B cell (primary cell): ENCODE measurements at regions not wholly inside any gene's neighbourhood (a gene's known extent, or its start where the extent isn't known, plus 50 kb on each side); places are given as distances from the start of the nearest gene placed in this dataset.

ENCODE experiments used
- ATAC-seq: fragments of 200-7000 bp; cut with Tn5 transposase; one replicate; pipeline ENCODE4 v1.10.0; 2021; ENCODE audit warnings: low read depth, mild to moderate bottlenecking, moderate number of reproducible peaks, moderate library complexity
- CTCF ChIA-PET: fragments of 350-600 bp; sonication (Branson Sonifier 250); formaldehyde crosslinking; loops from one replicate; lab custom pipeline; 2021; ENCODE audit warnings: antibody characterized with exemption, inconsistent platforms; lab: Charles Lee
- POLR2A ChIA-PET: fragments of 350-600 bp; sonication (Branson Sonifier 250); formaldehyde crosslinking; loops from one replicate; lab custom pipeline; 2021; ENCODE audit warnings: antibody characterized with exemption; lab: Charles Lee
- DNase-seq: peaks from one replicate; pipeline ENCODE4 v3.0.0; 2013
- H2AFZ ChIP-seq: 2 replicates; pipeline ENCODE4 v1.6.1; 2012; ENCODE audit warnings: mild to moderate bottlenecking, low read depth, low read length; ENCODE audit not compliant: insufficient read depth, poor library complexity, severe bottlenecking
- H3K27ac ChIP-seq, 2 donors: 1 replicate in 1 of 2; 2 replicates in 1 of 2; pipeline ENCODE4 v1.5.1; 2012 to 2013; ENCODE audit warnings: low read length in 2 of 2, mild to moderate bottlenecking in 2 of 2, moderate library complexity in 1 of 2
- H3K27me3 ChIP-seq, 4 experiments: fragments of 200-600 bp in 1 of 4; sonication (generic) in 1 of 4; replicated peaks in 1 of 4; 1 replicate in 2 of 4; 2 replicates in 2 of 4; pipeline versions ENCODE4 v1.6.1 to v1.7.0; 2013 to 2016; ENCODE audit warnings: low read length in 3 of 4, mild to moderate bottlenecking in 2 of 4, mixed read lengths in 1 of 4, moderate library complexity in 1 of 4; ENCODE audit not compliant: insufficient read depth in 4 of 4, control insufficient read depth in 3 of 4; ENCODE audit errors: control extremely low read depth in 1 of 4
- H3K36me3 ChIP-seq, 2 experiments: replicated peaks in 1 of 2; 1 replicate in 1 of 2; 2 replicates in 1 of 2; pipeline versions ENCODE4 v1.6.1 to v1.7.1; 2013; ENCODE audit warnings: low read length in 1 of 2; ENCODE audit not compliant: insufficient read depth in 2 of 2, control insufficient read depth in 1 of 2; ENCODE audit errors: control extremely low read depth in 1 of 2, extremely low read depth in 1 of 2
- H3K4me1 ChIP-seq, 2 donors: fragments of 200-600 bp in 1 of 2; sonication (generic) in 1 of 2; 1 replicate in 1 of 2; 2 replicates in 1 of 2; pipeline versions ENCODE4 v1.5.1 to v1.6.1; 2013 to 2017; ENCODE audit warnings: low read length in 2 of 2; ENCODE audit not compliant: control insufficient read depth in 2 of 2, insufficient read depth in 2 of 2
- H3K4me2 ChIP-seq: replicated peaks from 2 replicates; pipeline ENCODE3; 2012; ENCODE audit warnings: mild to moderate bottlenecking, low read depth, low read length; ENCODE audit not compliant: poor library complexity, severe bottlenecking
- H3K4me3 ChIP-seq, 5 experiments: fragments of 200-600 bp in 1 of 5; sonication (generic) in 1 of 5; 1 replicate in 3 of 5; 2 replicates in 2 of 5; pipeline versions ENCODE4 v1.5.1 to v1.7.0; 2011 to 2016; ENCODE audit warnings: low read length in 4 of 5, mild to moderate bottlenecking in 4 of 5, low read depth in 2 of 5, control low read depth in 1 of 5, moderate library complexity in 1 of 5; ENCODE audit not compliant: insufficient read depth in 1 of 5; ENCODE audit errors: control extremely low read depth in 1 of 5, extremely low read depth in 1 of 5
- H3K79me2 ChIP-seq: fragments of 200-600 bp; sonication (generic); one replicate; pipeline ENCODE4 v1.6.0; 2016; ENCODE audit warnings: low read length; ENCODE audit not compliant: control insufficient read depth, insufficient read depth
- H3K9ac ChIP-seq: fragments of 200-600 bp; sonication (generic); 2 replicates; pipeline ENCODE4 v1.6.1; 2017; ENCODE audit warnings: mild to moderate bottlenecking, low read length, moderate library complexity
- H3K9me3 ChIP-seq, 3 donors: one replicate each; pipeline versions ENCODE4 v1.6.1 to v1.7.1; 2013; ENCODE audit warnings: low read length in 2 of 3; ENCODE audit not compliant: control insufficient read depth in 2 of 3, insufficient read depth in 1 of 3; ENCODE audit errors: control extremely low read depth in 1 of 3
- H4K20me1 ChIP-seq: 2 replicates; pipeline ENCODE4 v1.6.0; 2012; ENCODE audit warnings: mild to moderate bottlenecking, low read length; ENCODE audit not compliant: insufficient read depth, control insufficient read depth, poor library complexity, severe bottlenecking
- H3K27ac Mint-ChIP-seq: one replicate; pipeline ENCODE4 v1.8.0; 2021; ENCODE audit warnings: mixed read lengths
- H3K27me3 Mint-ChIP-seq: one replicate; pipeline ENCODE4 v1.8.0; 2021; ENCODE audit warnings: mixed read lengths
- H3K4me1 Mint-ChIP-seq: one replicate; pipeline ENCODE4 v1.8.0; 2021; ENCODE audit warnings: mixed read lengths
- H3K4me3 Mint-ChIP-seq: one replicate; pipeline ENCODE4 v1.8.0; 2021; ENCODE audit warnings: mixed read lengths
- H3K9me3 Mint-ChIP-seq: one replicate; pipeline ENCODE4 v1.8.0; 2022; ENCODE audit warnings: mixed read lengths; ENCODE audit not compliant: insufficient read depth
- CTCF ChIP-seq: fragments of 200-600 bp; IDR thresholded peaks from one replicate; pipeline ENCODE4 v1.8.0; 2022; ENCODE audit warnings: antibody characterized with exemption, mild to moderate bottlenecking
- EZH2 ChIP-seq: IDR thresholded peaks from 2 replicates; pipeline ENCODE4 v1.6.1; 2012; ENCODE audit warnings: borderline replicate concordance, low read depth, mild to moderate bottlenecking, moderate library complexity, low read length; ENCODE audit not compliant: insufficient read depth, poor library complexity, severe bottlenecking
- WGBS: methylation state at CpG from one replicate; pipeline ENCODE4 v1.1.5; 2013; ENCODE audit warnings: missing lambda C conversion rate; ENCODE audit not compliant: insufficient coverage; 5-methylcytosine and 5-hydroxymethylcytosine counted together
- intact Hi-C: fragments of 100-400 bp; cut with micrococcal nuclease; formaldehyde crosslinking; loops from one replicate; pipeline ENCODE4 v1.10.0; 2022

DNA sequence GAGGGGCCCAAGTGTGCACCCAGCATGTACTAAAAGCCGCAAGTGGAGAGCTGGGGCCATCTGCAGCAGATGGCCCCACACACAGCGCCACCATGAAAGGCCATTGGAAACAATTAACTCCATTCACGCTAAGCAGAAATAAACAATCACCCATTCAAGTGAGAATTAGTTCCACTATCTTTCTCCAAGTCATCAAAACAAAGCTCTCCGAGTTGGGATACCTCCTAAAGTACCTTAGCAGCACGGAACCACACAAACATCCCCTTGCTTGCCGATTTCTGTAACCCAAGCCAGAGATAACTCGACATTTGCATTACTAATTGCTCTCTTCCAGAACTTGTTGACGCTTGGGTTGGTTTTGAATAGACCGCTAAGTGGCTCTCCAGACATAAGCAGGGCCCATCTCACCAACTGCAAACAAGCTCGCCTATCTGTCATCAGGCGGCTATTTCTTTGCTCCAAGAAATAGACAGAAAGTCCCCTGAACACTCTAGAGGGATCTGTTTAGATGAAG is 840.6 kb upstream of the SALL3 start:
- no peak overlapping the region for H3K4me3 ChIP-seq
- no peaks in the 10 kb centered on the region for H3K9me3 Mint-ChIP-seq
- H3K4me3 Mint-ChIP-seq, result no peak overlapping the region
- 66% methylated on average over 11 of the region's 11 CpGs for WGBS
- no peaks in the 10 kb centered on the region for H3K36me3 ChIP-seq
- DNase-seq, result no peak
- H4K20me1 ChIP-seq, result no peaks in the 10 kb centered on the region
- ATAC-seq, result no peak
- H3K4me2 ChIP-seq, result no peak overlapping the region
- H3K27me3 ChIP-seq, result no peaks in the 10 kb centered on the region
- H3K27ac ChIP-seq, result no peak overlapping the region
- ChIA-PET POLR2A (no interaction called here), CTCF (no interaction called here)
- no peak overlapping the region for H3K9ac ChIP-seq
- H3K4me1 ChIP-seq, result no peaks in the 10 kb centered on the region
- intact Hi-C loops, result no loop called here
- H3K4me1 Mint-ChIP-seq, result no peaks in the 10 kb centered on the region
- no peak overlapping the region for H3K27ac Mint-ChIP-seq
- H3K79me2 ChIP-seq, result no peaks in the 10 kb centered on the region
- TF ChIP-seq CTCF, result no peak
- no peak for TF ChIP-seq EZH2
- no peak overlapping the region for H2AFZ ChIP-seq
- peaks cover 0 to 5% (median 0%) of the 10 kb centered on the region in 3 donors for H3K9me3 ChIP-seq
- no peaks in the 10 kb centered on the region for H3K27me3 Mint-ChIP-seq

DNA sequence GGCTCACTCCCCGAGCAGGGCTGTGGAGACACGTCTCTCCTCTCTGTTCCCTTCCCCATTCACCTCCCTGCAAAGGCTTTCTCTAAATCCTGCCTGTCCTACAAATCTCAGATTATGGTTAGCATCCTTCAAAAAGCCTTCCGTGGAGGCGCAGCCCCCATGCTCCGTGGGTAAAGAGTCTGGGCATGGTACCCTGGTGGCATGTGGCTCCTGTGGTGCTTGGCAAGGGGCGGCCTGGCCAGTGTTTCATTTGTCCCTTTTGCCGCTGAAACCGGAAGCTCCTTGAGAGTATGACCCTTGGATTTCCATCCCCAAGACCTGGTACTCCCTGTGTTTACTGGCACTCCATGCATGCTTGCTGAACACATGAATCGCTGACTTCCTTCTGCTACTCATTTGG is 839.3 kb upstream of the SALL3 start:
- Mint-ChIP-seq H3K27me3 (no peaks in the 10 kb centered on the region), H3K4me3 (no peak overlapping the region), H3K4me1 (no peaks in the 10 kb centered on the region), H3K9me3 (no peaks in the 10 kb centered on the region), H3K27ac (no peak overlapping the region)
- intact Hi-C loops, result no loop called here
- CTCF ChIA-PET, result no interaction called here
- POLR2A ChIA-PET, result no interaction called here
- Histone ChIP-seq H3K4me1 (no peaks in the 10 kb centered on the region), H3K27me3 (no peaks in the 10 kb centered on the region), H3K27ac (no peak overlapping the region), H3K4me2 (no peak overlapping the region), H4K20me1 (no peaks in the 10 kb centered on the region), H3K9ac (no peak overlapping the region), H3K36me3 (no peaks in the 10 kb centered on the region), H3K9me3 (peaks cover 0 to 5% (median 0%) of the 10 kb centered on the region in 3 donors), H3K4me3 (no peak overlapping the region), H3K79me2 (no peaks in the 10 kb centered on the region), H2AFZ (no peak overlapping the region)
- 85% methylated on average over 9 of the region's 9 CpGs for WGBS
- no peak for TF ChIP-seq EZH2
- no peak for TF ChIP-seq CTCF
- DNase-seq (no peak), ATAC-seq (no peak)
